ENCODE measurements at regions not wholly inside any gene's neighbourhood (a gene's known extent, or its start where the extent isn't known, plus 50 kb on each side); places are given as distances from the start of the nearest gene placed in this dataset.

GRCh38 chr2:196266351-196266750 is 95.0 kb upstream of the STK17B start:
- H3K4me3 ChIP-seq (ENCODE audit: low read depth, low read length) = no peak overlapping the region
- DNase-seq (ENCODE audit: low read depth) = no peak
- no peak for TF ChIP-seq CTCF (conservative IDR thresholded peaks at IDR 0.05; ENCODE audit: low read depth, low read length)

GRCh38 chr2:196266855-196267254 is 95.5 kb upstream of the STK17B start:
- no peak for DNase-seq (ENCODE audit: low read depth)
- H3K4me3 ChIP-seq (ENCODE audit: low read depth, low read length) = no peak overlapping the region
- no peak for TF ChIP-seq CTCF (conservative IDR thresholded peaks at IDR 0.05; ENCODE audit: low read depth, low read length)

GRCh38 chr2:196268025-196268424 is 96.6 kb upstream of the STK17B start:
- H3K4me3 ChIP-seq (ENCODE audit: low read depth, low read length) = no peak overlapping the region
- no peak for TF ChIP-seq CTCF (conservative IDR thresholded peaks at IDR 0.05; ENCODE audit: low read depth, low read length)
- no peak for DNase-seq (ENCODE audit: low read depth)

- DNase-seq (ENCODE audit: low read depth) = no peak
- H3K4me3 ChIP-seq (ENCODE audit: low read depth, low read length) = no peak overlapping the region
- no peak for TF ChIP-seq CTCF (conservative IDR thresholded peaks at IDR 0.05; ENCODE audit: low read depth, low read length)
These were observed 97.4 kb upstream of the STK17B start for GRCh38 chr2:196268538-196269338.

GRCh38 chr2:196271795-196272194 is 100.4 kb upstream of the STK17B start:
- no peak for DNase-seq (ENCODE audit: low read depth)
- no peak for TF ChIP-seq CTCF (conservative IDR thresholded peaks at IDR 0.05; ENCODE audit: low read depth, low read length)

GRCh38 chr2:196274387-196274809 is 103.0 kb upstream of the STK17B start:
- no peak for DNase-seq (ENCODE audit: low read depth)
- TF ChIP-seq CTCF (conservative IDR thresholded peaks at IDR 0.05; ENCODE audit: low read depth, low read length) = no peak
- H3K4me3 ChIP-seq (ENCODE audit: low read depth, low read length) = no peak overlapping the region

More at GRCh38 chr2:196271795-196272194, 100.4 kb upstream of the STK17B start:
- H3K4me3 ChIP-seq (ENCODE audit: low read depth, low read length) = no peak overlapping the region

Data from epithelial cell of proximal tubule (primary cell).